ENCODE measurements at regions not wholly inside any gene's neighbourhood (a gene's known extent, or its start where the extent isn't known, plus 50 kb on each side); places are given as distances from the start of the nearest gene placed in this dataset.
A peak's percentile ranks its signal among the peaks of the same experiment; 100 is the strongest.
"Not testable (repeated sequence)": the region's sequence is repeated elsewhere in the genome, so short reads cannot be mapped to it uniquely, and the experiment has no call there.

GRCh38 chr6:77178821-77179220 is 284.5 kb downstream of the HTR1B start:
- DNase-seq (ENCODE audit: low read depth) = peak; percentile 6

GRCh38 chr6:77177470-77177869 is 285.8 kb downstream of the HTR1B start:
- no peak for DNase-seq (ENCODE audit: low read depth)

GRCh38 chr6:77173472-77174074 is 289.7 kb downstream of the HTR1B start:
- no peak for DNase-seq (ENCODE audit: low read depth)

- no peak for DNase-seq (ENCODE audit: low read depth)
Observed at GRCh38 chr6:77172578-77172977, 290.7 kb downstream of the HTR1B start.

- no peak for DNase-seq (ENCODE audit: low read depth)
Observed at GRCh38 chr6:77159730-77160129, 303.6 kb downstream of the HTR1B start.

- no peak for DNase-seq (ENCODE audit: low read depth)
Observed at GRCh38 chr6:77151241-77151640, 312.1 kb downstream of the HTR1B start.

GRCh38 chr6:77150736-77151135 is 312.6 kb downstream of the HTR1B start:
- no peak for DNase-seq (ENCODE audit: low read depth)

GRCh38 chr6:77145244-77145643 is 318.0 kb downstream of the HTR1B start:
- DNase-seq (ENCODE audit: low read depth) = no peak

GRCh38 chr6:77143659-77144447 is 319.4 kb downstream of the HTR1B start:
- peak; percentile 48 for DNase-seq (ENCODE audit: low read depth)

GRCh38 chr6:77136086-77136485 is 327.2 kb downstream of the HTR1B start:
- DNase-seq (ENCODE audit: low read depth) = peak; percentile 34

GRCh38 chr6:77133031-77133430 is 330.3 kb downstream of the HTR1B start:
- no peak for DNase-seq (ENCODE audit: low read depth)

- DNase-seq (ENCODE audit: low read depth) = no peak
Observed at GRCh38 chr6:77131426-77131825, 331.9 kb downstream of the HTR1B start.

GRCh38 chr6:77124604-77125003 is 338.7 kb downstream of the HTR1B start:
- peak; percentile 24 for DNase-seq (ENCODE audit: low read depth)

- no peak for DNase-seq (ENCODE audit: low read depth)
Observed at GRCh38 chr6:77123527-77123926, 339.8 kb downstream of the HTR1B start.

- DNase-seq (ENCODE audit: low read depth) = peak; percentile 7
Observed at GRCh38 chr6:77106992-77107391, 356.3 kb downstream of the HTR1B start.

GRCh38 chr6:77105091-77105490 is 358.2 kb downstream of the HTR1B start:
- no peak for DNase-seq (ENCODE audit: low read depth)

GRCh38 chr6:77097940-77098339 is 365.4 kb downstream of the HTR1B start:
- no peak for DNase-seq (ENCODE audit: low read depth)

GRCh38 chr6:77095936-77096627 is 367.2 kb downstream of the HTR1B start:
- DNase-seq (ENCODE audit: low read depth) = no peak

GRCh38 chr6:77094821-77095220 is 368.5 kb downstream of the HTR1B start:
- no peak for DNase-seq (ENCODE audit: low read depth)

GRCh38 chr6:77092971-77093370 is 370.3 kb downstream of the HTR1B start:
- DNase-seq (ENCODE audit: low read depth) = peak; percentile 18

- DNase-seq (ENCODE audit: low read depth) = peak; percentile 4
Observed at GRCh38 chr6:77089776-77090175, 373.5 kb downstream of the HTR1B start.

- not testable (repeated sequence) for DNase-seq (ENCODE audit: low read depth)
Observed at GRCh38 chr6:77087794-77088318, 375.4 kb downstream of the HTR1B start.
